ENCODE measurements at regions not wholly inside any gene's neighbourhood (a gene's known extent, or its start where the extent isn't known, plus 50 kb on each side); places are given as distances from the start of the nearest gene placed in this dataset.

- Histone ChIP-seq H3K4me2 (no peak overlapping the region), H3K36me3 (ENCODE audit: insufficient read depth) (no peaks in the 10 kb centered on the region), H3K27me3 (ENCODE audit: insufficient read depth, low read depth) (no peaks in the 10 kb centered on the region), H3K79me2 (ENCODE audit: insufficient read depth, low read depth) (no peaks in the 10 kb centered on the region), H3K4me3 (IDR thresholded peaks at IDR 0.05; ENCODE audit: insufficient read depth, low read depth, low read length) (no peak overlapping the region), H3K27ac (no peak overlapping the region), H2AFZ (ENCODE audit: low read depth) (no peak overlapping the region), H4K20me1 (ENCODE audit: insufficient read depth) (no peaks in the 10 kb centered on the region), H3K9ac (no peak overlapping the region), H3K4me1 (ENCODE audit: low read depth, poor library complexity, severe bottlenecking) (no peaks in the 10 kb centered on the region)
- TF ChIP-seq CTCF (conservative IDR thresholded peaks at IDR 0.05; ENCODE audit: low read depth, low read length): no peak
These were observed 201.0 kb upstream of the EYS start for GRCh38 chr6:65908065-65908464.

GRCh38 chr6:65903992-65904391 is 197.0 kb upstream of the EYS start:
- Histone ChIP-seq H2AFZ (ENCODE audit: low read depth) (no peak overlapping the region), H4K20me1 (ENCODE audit: insufficient read depth) (no peaks in the 10 kb centered on the region), H3K4me3 (IDR thresholded peaks at IDR 0.05; ENCODE audit: insufficient read depth, low read depth, low read length) (no peak overlapping the region), H3K27me3 (ENCODE audit: insufficient read depth, low read depth) (no peaks in the 10 kb centered on the region), H3K27ac (no peak overlapping the region), H3K4me2 (no peak overlapping the region), H3K36me3 (ENCODE audit: insufficient read depth) (no peaks in the 10 kb centered on the region), H3K9ac (no peak overlapping the region), H3K79me2 (ENCODE audit: insufficient read depth, low read depth) (no peaks in the 10 kb centered on the region), H3K4me1 (ENCODE audit: low read depth, poor library complexity, severe bottlenecking) (no peaks in the 10 kb centered on the region)
- no peak for TF ChIP-seq CTCF (conservative IDR thresholded peaks at IDR 0.05; ENCODE audit: low read depth, low read length)

GRCh38 chr6:65900928-65901327 is 193.9 kb upstream of the EYS start:
- Histone ChIP-seq H3K9ac (no peak overlapping the region), H3K27me3 (ENCODE audit: insufficient read depth, low read depth) (no peaks in the 10 kb centered on the region), H3K4me1 (ENCODE audit: low read depth, poor library complexity, severe bottlenecking) (no peaks in the 10 kb centered on the region), H3K4me3 (IDR thresholded peaks at IDR 0.05; ENCODE audit: insufficient read depth, low read depth, low read length) (no peak overlapping the region), H3K79me2 (ENCODE audit: insufficient read depth, low read depth) (no peaks in the 10 kb centered on the region), H3K27ac (no peak overlapping the region), H4K20me1 (ENCODE audit: insufficient read depth) (no peaks in the 10 kb centered on the region), H2AFZ (ENCODE audit: low read depth) (no peak overlapping the region), H3K4me2 (no peak overlapping the region), H3K36me3 (ENCODE audit: insufficient read depth) (no peaks in the 10 kb centered on the region)
- no peak for TF ChIP-seq CTCF (conservative IDR thresholded peaks at IDR 0.05; ENCODE audit: low read depth, low read length)

GRCh38 chr6:65896140-65896539 is 189.1 kb upstream of the EYS start:
- H3K4me1 ChIP-seq (ENCODE audit: low read depth, poor library complexity, severe bottlenecking): no peaks in the 10 kb centered on the region
- H3K9ac ChIP-seq: no peak overlapping the region
- H2AFZ ChIP-seq (ENCODE audit: low read depth): no peak overlapping the region
- no peak overlapping the region for H3K4me2 ChIP-seq
- TF ChIP-seq CTCF (conservative IDR thresholded peaks at IDR 0.05; ENCODE audit: low read depth, low read length): no peak
- no peaks in the 10 kb centered on the region for H3K36me3 ChIP-seq (ENCODE audit: insufficient read depth)
- no peaks in the 10 kb centered on the region for H3K27me3 ChIP-seq (ENCODE audit: insufficient read depth, low read depth)
- no peak overlapping the region for H3K27ac ChIP-seq
- H3K79me2 ChIP-seq (ENCODE audit: insufficient read depth, low read depth): no peaks in the 10 kb centered on the region
- no peaks in the 10 kb centered on the region for H4K20me1 ChIP-seq (ENCODE audit: insufficient read depth)
- H3K4me3 ChIP-seq (IDR thresholded peaks at IDR 0.05; ENCODE audit: insufficient read depth, low read depth, low read length): no peak overlapping the region

GRCh38 chr6:65876668-65877067 is 169.6 kb upstream of the EYS start:
- Histone ChIP-seq H4K20me1 (ENCODE audit: insufficient read depth) (no peaks in the 10 kb centered on the region), H2AFZ (ENCODE audit: low read depth) (no peak overlapping the region), H3K36me3 (ENCODE audit: insufficient read depth) (no peaks in the 10 kb centered on the region), H3K4me1 (ENCODE audit: low read depth, poor library complexity, severe bottlenecking) (no peaks in the 10 kb centered on the region), H3K4me2 (no peak overlapping the region), H3K9ac (no peak overlapping the region), H3K27me3 (ENCODE audit: insufficient read depth, low read depth) (no peaks in the 10 kb centered on the region), H3K79me2 (ENCODE audit: insufficient read depth, low read depth) (no peaks in the 10 kb centered on the region), H3K4me3 (IDR thresholded peaks at IDR 0.05; ENCODE audit: insufficient read depth, low read depth, low read length) (no peak overlapping the region), H3K27ac (no peak overlapping the region)
- no peak for TF ChIP-seq CTCF (conservative IDR thresholded peaks at IDR 0.05; ENCODE audit: low read depth, low read length)
